Limb (tissue), 2 donors: ENCODE measurements at regions not wholly inside any gene's neighbourhood (a gene's known extent, or its start where the extent isn't known, plus 50 kb on each side); places are given as distances from the start of the nearest gene placed in this dataset.

Experiments used
- DNase-seq, 2 donors: peaks; one replicate each; pipeline ENCODE4 v3.0.0-alpha.2; 2016; ENCODE audit errors: extremely low spot score in 2 of 2

GRCh38 chr14:98404811-98405210, 867.2 kb downstream of the BCL11B start:
- DNase-seq: no peak

- no peak for DNase-seq
Measured at GRCh38 chr14:98408024-98408555, 863.9 kb downstream of the BCL11B start.

GRCh38 chr14:98408713-98409112, 863.3 kb downstream of the BCL11B start:
- no peak for DNase-seq

- DNase-seq: no peak
Measured at GRCh38 chr14:98411154-98411553, 860.8 kb downstream of the BCL11B start.

GRCh38 chr14:98412431-98412830, 859.6 kb downstream of the BCL11B start:
- no peak for DNase-seq

GRCh38 chr14:98415766-98416165, 856.2 kb downstream of the BCL11B start:
- DNase-seq: no peak

GRCh38 chr14:98417001-98417400, 855.0 kb downstream of the BCL11B start:
- DNase-seq: no peak

GRCh38 chr14:98428483-98428994, 843.5 kb downstream of the BCL11B start:
- DNase-seq: no peak

GRCh38 chr14:98433436-98433835, 838.6 kb downstream of the BCL11B start:
- DNase-seq: no peak

- DNase-seq: no peak
Measured at GRCh38 chr14:98437113-98437512, 834.9 kb downstream of the BCL11B start.

- DNase-seq: no peak
Measured at GRCh38 chr14:98444077-98444476, 827.9 kb downstream of the BCL11B start.

GRCh38 chr14:98445718-98446117, 826.3 kb downstream of the BCL11B start:
- no peak for DNase-seq

GRCh38 chr14:98446508-98446907, 825.5 kb downstream of the BCL11B start:
- no peak for DNase-seq

- DNase-seq: no peak
Measured at GRCh38 chr14:98456231-98456630, 815.8 kb downstream of the BCL11B start.

GRCh38 chr14:98458702-98459101, 813.3 kb downstream of the BCL11B start:
- no peak for DNase-seq

GRCh38 chr14:98462908-98463307, 809.1 kb downstream of the BCL11B start:
- DNase-seq: no peak

- DNase-seq: no peak
Measured at GRCh38 chr14:98466807-98467206, 805.2 kb downstream of the BCL11B start.

GRCh38 chr14:98470663-98471062, 801.3 kb downstream of the BCL11B start:
- DNase-seq: no peak

- no peak for DNase-seq
Measured at GRCh38 chr14:98474900-98475299, 797.1 kb downstream of the BCL11B start.

GRCh38 chr14:98477935-98478334, 794.1 kb downstream of the BCL11B start:
- no peak for DNase-seq

- DNase-seq: no peak
Measured at GRCh38 chr14:98489115-98489514, 782.9 kb downstream of the BCL11B start.

- no peak for DNase-seq
Measured at GRCh38 chr14:98494582-98494981, 777.4 kb downstream of the BCL11B start.

- no peak for DNase-seq
Measured at GRCh38 chr14:98498019-98498885, 773.7 kb downstream of the BCL11B start.
